Right ventricle myocardium superior (tissue), 1 donor: ENCODE measurements at regions not wholly inside any gene's neighbourhood (a gene's known extent, or its start where the extent isn't known, plus 50 kb on each side); places are given as distances from the start of the nearest gene placed in this dataset.
A peak's percentile ranks its signal among the peaks of the same experiment; 100 is the strongest.

ENCODE experiments used
- ATAC-seq: fragments of 200-7000 bp; cut with Tn5 transposase; one replicate; pipeline ENCODE4 v1.9.1; 2020; ENCODE audit warnings: mild to moderate bottlenecking; ENCODE audit not compliant: poor library complexity
- DNase-seq: peaks from one replicate; pipeline ENCODE4 v3.0.0-alpha.2; 2020
- intact Hi-C: fragments of 100-400 bp; cut with DNase I; formaldehyde crosslinking; loops from one replicate; pipeline ENCODE4 v1.11.2; 2022
- donor health status: DM: no; HTN: yes; CAD: no; lungs with severe emphysema.

- intact Hi-C loops, result no loop called here
- ATAC-seq (no peak), DNase-seq (no peak)
Observed at GRCh38 chr10:128803790-128804189, 663.3 kb upstream of the MGMT start.

GRCh38 chr10:128804411-128804810 is 662.6 kb upstream of the MGMT start:
- no peak for ATAC-seq
- intact Hi-C loops, result no loop called here
- no peak for DNase-seq

- ATAC-seq, result peak; percentile 29
- intact Hi-C loops, result no loop called here
- DNase-seq, result no peak
Observed at GRCh38 chr10:128808921-128809440, 658.1 kb upstream of the MGMT start.

GRCh38 chr10:128811511-128811910 is 655.5 kb upstream of the MGMT start:
- ATAC-seq, result no peak
- intact Hi-C loops, result no loop called here

GRCh38 chr10:128812000-128812399 is 655.0 kb upstream of the MGMT start:
- intact Hi-C loops, result no loop called here
- ATAC-seq (peak; percentile 12), DNase-seq (no peak)

More at GRCh38 chr10:128811511-128811910, 655.5 kb upstream of the MGMT start:
- no peak for DNase-seq

- ATAC-seq (no peak), DNase-seq (no peak)
- intact Hi-C loops, result no loop called here
Observed at GRCh38 chr10:128813574-128813973, 653.5 kb upstream of the MGMT start.

GRCh38 chr10:128814024-128814423 is 653.0 kb upstream of the MGMT start:
- ATAC-seq (no peak), DNase-seq (no peak)
- intact Hi-C loops, result no loop called here

GRCh38 chr10:128814782-128815181 is 652.3 kb upstream of the MGMT start:
- DNase-seq (no peak), ATAC-seq (no peak)
- intact Hi-C loops, result no loop called here

GRCh38 chr10:128816726-128817125 is 650.3 kb upstream of the MGMT start:
- DNase-seq (no peak), ATAC-seq (no peak)
- intact Hi-C loops, result no loop called here

- ATAC-seq, result no peak
- DNase-seq, result no peak
- intact Hi-C loops, result no loop called here
Observed at GRCh38 chr10:128817636-128818035, 649.4 kb upstream of the MGMT start.

GRCh38 chr10:128820663-128821062 is 646.4 kb upstream of the MGMT start:
- ATAC-seq, result no peak
- DNase-seq, result no peak
- intact Hi-C loops, result no loop called here

- intact Hi-C loops, result no loop called here
- DNase-seq (no peak), ATAC-seq (no peak)
Observed at GRCh38 chr10:128823201-128823600, 643.8 kb upstream of the MGMT start.

GRCh38 chr10:128825626-128826025 is 641.4 kb upstream of the MGMT start:
- ATAC-seq (no peak), DNase-seq (no peak)
- intact Hi-C loops, result no loop called here

GRCh38 chr10:128833671-128834070 is 633.4 kb upstream of the MGMT start:
- intact Hi-C loops, result no loop called here
- no peak for ATAC-seq
- DNase-seq, result no peak

- intact Hi-C loops, result no loop called here
- DNase-seq (no peak), ATAC-seq (no peak)
Observed at GRCh38 chr10:128835361-128835760, 631.7 kb upstream of the MGMT start.

- intact Hi-C loops, result no loop called here
- DNase-seq (no peak), ATAC-seq (no peak)
Observed at GRCh38 chr10:128837478-128837877, 629.6 kb upstream of the MGMT start.

- ATAC-seq, result no peak
- intact Hi-C loops, result no loop called here
Observed at GRCh38 chr10:128839134-128839533, 627.9 kb upstream of the MGMT start.

GRCh38 chr10:128839701-128840100 is 627.3 kb upstream of the MGMT start:
- intact Hi-C loops, result no loop called here
- no peak for ATAC-seq
- no peak for DNase-seq

More at GRCh38 chr10:128839134-128839533, 627.9 kb upstream of the MGMT start:
- DNase-seq, result no peak

- intact Hi-C loops, result no loop called here
- no peak for DNase-seq
- no peak for ATAC-seq
Observed at GRCh38 chr10:128843972-128844371, 623.1 kb upstream of the MGMT start.

GRCh38 chr10:128846927-128847326 is 620.1 kb upstream of the MGMT start:
- intact Hi-C loops, result no loop called here
- ATAC-seq (no peak), DNase-seq (no peak)

- ATAC-seq (peak; percentile 71), DNase-seq (no peak)
- intact Hi-C loops, result no loop called here
Observed at GRCh38 chr10:128848810-128849209, 618.2 kb upstream of the MGMT start.
